NCI-H345 treated with DMSO at 0.1 percent for 48 hours (cell line): ENCODE measurements at regions not wholly inside any gene's neighbourhood (a gene's known extent, or its start where the extent isn't known, plus 50 kb on each side); places are given as distances from the start of the nearest gene placed in this dataset.
A peak's percentile ranks its signal among the peaks of the same experiment; 100 is the strongest.
"Not testable (repeated sequence)": the region's sequence is repeated elsewhere in the genome, so short reads cannot be mapped to it uniquely, and the experiment has no call there.

Source experiments
- DNase-seq: peaks from one replicate; lab custom pipeline; 2025; ENCODE audit not compliant: unreplicated experiment; lab: John Stamatoyannopoulos, UW

DNA sequence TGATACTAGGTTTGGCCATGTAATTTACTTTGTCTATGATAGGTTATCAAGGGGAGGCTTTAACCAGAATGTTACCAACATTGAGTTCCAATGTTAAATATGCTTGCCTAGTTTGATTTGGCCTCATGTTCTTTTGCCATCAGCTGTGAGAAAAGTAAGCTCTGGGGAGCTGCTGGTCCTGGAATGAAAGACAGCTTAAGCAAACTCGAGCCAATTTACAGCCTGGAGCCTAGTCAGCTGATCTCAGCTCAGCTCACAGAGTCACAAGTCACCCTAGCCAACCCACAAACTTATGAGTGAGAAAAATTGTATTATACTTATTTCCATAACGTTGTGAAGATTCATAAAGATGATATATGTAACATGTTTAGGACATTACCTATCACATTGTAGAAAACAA, 426.7 kb downstream of the RWDD3 start:
- no peak for DNase-seq

DNA sequence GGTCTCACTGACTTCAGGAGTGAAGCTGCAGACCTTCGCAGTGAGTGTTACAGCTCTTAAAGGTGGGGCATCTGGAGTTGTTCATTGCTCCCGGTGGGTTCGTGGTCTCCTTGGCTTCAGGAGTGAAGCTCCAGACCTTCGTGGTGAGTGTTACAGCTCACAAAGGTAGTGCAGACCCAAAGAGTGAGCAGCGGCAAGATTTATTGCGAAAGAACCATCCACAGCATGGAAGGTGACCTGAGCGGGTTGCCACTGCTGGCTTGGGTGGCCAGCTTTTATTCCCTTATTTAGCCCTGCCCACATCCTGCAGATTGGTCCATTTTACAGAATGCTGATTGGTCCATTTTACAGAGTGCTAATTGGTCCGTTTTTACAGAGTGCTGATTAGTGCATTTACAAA, 429.5 kb downstream of the RWDD3 start:
- not testable (repeated sequence) for DNase-seq

DNA sequence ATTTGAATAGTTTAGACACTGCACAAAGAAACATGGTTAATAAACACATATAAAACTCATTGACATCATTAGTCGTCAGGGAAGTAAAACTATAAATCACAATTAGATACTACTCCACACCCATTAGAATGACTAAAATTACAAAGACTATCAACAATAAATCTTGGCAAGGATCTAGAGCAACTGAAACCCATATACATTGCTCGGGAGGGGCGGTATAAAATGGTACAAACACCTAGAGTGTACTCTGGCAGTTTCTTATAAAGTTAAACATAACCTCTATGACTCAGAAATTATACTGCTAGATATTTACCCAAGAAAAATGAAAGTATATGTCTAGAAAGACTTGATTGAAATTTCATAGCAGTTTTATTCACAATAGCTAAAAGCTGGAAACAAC, 434.2 kb downstream of the RWDD3 start:
- no peak for DNase-seq

DNA sequence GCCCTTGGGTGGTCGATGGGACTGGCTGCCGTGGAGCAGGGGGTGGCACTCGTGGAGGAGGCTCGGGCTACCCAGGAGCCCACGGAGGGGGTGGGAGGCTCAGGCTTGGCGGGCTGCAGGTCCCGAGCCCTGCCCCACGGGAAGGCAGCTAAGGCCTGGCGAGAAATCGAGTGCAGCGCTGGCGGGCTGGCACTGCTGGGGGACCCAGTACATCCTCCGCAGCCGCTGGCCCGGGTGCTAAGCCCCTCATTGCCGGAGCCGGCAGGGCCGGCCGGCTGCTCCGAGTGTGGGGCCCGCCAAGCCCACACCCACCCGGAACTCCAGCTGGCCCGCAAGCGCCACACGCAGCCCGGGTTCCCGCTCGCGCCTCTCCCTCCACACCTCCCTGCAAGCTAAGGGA, 435.6 kb downstream of the RWDD3 start:
- DNase-seq, result not testable (repeated sequence)

DNA sequence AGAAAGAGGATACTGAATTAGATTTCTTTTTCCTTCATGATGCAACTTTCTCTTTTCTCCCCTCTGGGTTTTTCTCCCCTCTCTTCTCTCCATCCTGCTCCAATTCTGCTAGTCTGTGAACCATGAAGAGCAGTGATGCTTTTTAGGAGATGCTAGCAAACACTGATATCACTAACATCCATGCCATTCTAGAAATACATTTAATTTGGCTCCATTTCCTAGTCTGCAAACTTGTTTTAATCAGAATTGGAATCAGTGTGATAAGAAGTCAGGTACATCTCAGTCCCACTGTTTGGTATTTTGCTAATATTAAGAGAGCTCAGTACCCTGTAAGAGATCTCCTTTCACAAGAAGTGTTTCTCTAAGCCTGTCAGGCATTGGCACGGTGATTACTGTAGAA, 437.1 kb downstream of the RWDD3 start:
- no peak for DNase-seq

DNA sequence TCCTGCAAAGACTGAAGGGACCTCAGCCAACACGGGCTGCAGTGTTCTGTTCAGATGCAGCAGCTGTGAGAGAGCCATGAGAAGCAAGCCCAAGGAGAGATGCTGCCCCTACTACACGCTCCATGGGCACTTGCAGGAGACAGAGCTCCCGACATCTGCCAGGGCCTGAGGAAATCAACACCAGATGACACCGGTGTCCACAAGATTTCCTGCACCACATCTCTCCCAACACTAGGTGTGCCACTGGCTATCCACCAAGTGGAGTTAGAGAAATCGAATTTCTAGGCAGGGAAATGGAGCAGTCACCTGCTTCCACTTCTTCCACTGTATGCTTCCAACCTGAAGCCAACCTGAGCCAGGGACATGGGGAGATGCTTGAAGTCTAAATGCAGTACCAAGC, 445.3 kb downstream of the RWDD3 start:
- no peak for DNase-seq

DNA sequence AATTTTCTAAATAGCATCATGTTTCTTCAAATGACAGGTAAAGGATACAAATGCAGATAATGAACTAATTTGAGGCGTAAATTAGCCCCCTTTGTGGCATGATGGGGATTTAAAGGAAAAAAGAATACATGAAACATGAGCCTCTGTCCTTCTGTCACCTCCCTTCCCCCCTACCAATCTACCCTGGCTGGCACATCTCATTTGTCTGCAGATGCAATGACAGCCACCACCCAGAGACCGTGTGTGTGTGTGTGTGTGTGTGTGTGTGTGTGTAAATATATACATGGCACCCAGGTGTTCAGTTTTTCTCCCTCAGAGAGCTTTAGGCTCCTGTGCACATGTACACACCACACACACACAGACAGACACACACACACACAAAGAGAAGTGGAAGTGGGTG, 451.1 kb downstream of the RWDD3 start:
- no peak for DNase-seq

DNA sequence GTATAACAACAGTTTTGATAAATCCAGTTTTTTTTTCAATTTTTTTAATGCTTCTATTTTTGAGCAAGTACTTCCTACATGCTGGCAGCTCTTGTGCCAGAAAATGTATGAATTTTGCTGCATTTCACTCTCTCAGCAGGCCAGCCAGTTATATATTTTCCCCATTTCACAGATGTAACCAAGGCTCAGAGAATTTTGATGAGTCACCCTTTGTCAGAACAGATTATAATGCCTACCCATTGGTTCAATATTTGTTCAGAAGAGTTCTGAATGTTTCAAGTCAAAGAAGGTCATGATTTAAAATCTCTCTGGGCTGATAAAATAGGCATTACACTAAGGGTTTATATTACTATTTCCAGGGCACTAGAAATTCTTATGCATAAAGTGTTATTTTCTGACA, 452.2 kb downstream of the RWDD3 start:
- DNase-seq, result no peak

DNA sequence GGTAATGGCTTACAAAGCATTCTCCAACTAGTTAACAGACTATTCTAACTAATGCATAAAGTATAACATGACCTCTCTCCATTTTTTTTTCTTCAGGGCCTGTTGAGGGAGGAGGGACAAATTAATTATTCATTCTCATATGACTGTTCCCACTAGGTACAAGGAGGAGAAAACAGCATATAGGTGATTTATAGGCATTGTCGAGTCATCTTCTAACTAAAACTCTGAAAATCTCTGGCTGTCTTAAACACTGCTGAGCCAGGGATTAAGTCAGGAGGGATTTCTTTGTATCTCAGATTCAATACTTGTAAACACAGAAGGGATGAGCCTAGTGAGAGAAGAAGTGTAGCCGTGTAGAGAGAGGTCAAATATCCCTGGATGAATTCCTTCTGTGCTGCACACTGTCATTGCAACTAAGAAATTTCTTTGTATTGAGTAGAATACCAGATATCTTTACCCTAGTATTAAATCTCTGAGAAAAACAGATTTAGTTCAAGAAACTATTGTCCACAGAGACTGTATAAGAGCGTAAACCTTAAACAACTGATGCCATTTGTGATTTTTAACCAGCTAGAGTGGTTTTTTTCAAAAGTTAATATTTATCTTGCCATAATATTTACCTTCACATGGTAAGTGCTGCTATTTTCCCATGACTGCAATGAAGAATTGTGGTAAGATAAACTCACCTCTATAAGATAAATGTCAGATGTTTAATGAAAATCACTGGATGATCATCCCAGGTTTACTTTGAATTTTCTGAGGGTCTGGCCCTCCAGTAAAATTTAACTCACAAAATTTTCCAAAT, 465.3 kb downstream of the RWDD3 start:
- DNase-seq, result no peak

DNA sequence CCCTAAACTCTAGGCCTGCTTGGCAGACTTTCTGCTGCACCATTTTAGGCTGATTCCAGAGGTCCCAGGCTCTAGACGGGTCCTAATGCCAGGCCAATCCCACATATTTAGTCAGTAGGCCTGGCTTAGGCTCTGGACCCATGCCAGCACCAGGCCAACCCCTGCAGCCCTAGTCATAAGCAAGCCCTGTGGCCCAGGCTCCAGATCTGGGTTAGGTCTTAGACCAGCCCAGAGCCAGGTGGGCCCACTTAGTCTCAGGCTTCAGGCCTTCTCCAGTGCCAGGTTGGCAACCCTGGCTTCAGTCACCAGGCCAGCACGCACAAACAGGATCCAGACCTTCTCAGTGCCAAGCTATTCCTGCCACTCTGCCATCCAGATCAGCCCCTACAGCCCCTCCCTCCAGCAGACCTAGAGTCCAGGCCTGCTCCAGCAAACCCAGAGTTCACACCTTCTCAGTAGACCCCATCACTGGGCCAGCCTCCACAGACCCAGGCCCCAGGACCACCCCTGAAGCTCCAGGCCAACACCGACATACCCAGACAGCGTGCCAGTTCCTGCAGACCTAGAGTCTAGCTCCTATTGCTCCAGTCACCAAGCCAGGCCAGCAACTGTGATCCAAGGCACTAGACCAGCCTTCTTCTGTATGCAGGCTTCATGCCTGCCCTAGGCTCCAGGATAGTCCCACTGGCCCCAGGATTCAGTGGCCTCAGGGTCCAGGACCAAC, 467.6 kb downstream of the RWDD3 start:
- DNase-seq, result no peak

DNA sequence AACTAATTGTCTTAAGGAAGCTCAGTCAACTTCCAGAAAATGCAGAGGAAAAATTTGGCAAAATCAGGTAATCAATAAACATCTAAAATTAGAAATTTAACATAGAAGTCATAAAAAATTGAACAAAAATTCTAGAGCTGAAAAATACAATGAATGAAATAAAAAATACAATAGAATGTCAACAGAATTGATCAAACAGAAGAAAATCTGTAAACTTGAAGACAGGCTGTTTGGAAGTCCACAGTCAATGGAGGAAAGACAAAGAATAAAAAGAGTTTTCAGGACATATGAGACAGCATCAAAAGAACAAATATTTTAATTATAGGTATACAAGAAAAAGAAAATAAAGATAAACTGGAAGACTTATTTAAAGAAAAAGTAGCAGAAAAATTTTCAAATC, 469.0 kb downstream of the RWDD3 start:
- no peak for DNase-seq

DNA sequence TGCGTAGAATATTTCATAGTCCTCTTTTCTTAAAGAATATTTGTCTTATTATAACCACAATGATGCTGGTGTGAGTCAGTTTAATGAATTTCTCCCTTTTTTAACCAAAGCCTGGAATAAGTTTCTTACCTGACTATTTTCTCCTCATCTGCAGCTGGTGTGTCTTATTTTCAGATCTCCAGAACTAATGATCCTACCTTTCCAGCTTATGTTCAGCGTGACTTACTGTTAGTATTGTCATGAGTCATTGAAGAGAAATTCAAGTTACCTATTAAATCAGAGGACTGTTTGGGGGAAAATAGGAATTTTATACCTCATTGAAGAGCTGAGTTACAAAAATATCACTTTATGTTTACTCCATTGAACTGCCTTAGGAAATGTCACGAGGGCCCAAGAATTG, 482.1 kb downstream of the RWDD3 start:
- no peak for DNase-seq

DNA sequence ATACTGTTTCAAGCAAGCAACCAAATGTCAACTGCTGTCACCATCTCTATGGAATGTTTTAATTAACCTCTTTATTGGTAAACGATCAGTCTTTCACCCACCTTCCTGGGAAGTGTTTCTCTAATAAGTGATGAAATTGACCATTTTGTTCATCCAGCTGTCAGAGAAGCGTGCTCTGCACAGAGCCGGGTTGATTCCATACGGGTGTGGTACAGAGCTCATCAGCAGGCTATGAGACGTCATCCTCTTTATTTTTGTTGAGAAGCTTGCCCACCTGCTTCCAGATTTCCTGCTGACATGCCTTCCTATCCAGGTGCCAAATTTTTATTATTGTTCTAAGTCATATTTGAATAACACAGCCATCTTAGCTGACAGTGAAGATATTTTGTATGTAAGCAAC, 482.5 kb downstream of the RWDD3 start:
- no peak for DNase-seq

DNA sequence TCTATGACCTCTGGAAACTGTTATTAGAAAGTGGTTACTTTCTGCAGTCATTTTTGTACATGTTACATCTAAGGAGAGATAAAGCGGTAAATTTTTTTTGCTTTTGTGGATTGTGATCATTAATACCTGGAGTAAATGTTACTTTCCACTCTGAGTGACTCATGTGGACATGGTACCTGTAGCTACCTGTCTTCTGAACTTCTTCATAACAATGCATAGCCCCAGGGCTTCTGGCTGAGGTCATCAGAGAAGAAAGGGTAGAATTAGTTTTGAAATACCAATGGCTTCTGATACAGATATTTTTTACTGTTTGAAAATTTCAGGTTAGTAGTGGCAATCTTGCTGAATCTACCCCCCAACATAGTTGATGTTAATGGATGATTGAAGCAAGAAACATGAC, 489.3 kb downstream of the RWDD3 start:
- DNase-seq, result no peak

DNA sequence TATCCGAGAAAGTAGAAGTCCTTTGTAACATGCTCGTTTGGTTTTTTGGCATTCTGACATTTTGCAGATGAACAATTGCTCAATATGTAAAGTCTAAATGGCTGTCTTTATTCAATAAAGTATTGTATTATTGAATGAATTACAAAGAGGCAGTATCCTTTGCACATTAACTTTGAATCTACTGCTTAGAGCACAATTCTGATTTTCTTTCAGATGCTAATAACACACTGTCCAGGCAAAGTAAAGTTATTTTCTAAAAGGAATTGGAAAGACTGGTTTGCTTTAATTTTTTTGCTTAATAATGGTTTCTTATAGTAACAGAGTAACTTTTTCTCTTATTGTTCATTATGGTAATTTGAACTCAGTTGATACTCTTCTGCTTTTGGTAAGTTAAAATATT, 494.8 kb downstream of the RWDD3 start:
- no peak for DNase-seq

DNA sequence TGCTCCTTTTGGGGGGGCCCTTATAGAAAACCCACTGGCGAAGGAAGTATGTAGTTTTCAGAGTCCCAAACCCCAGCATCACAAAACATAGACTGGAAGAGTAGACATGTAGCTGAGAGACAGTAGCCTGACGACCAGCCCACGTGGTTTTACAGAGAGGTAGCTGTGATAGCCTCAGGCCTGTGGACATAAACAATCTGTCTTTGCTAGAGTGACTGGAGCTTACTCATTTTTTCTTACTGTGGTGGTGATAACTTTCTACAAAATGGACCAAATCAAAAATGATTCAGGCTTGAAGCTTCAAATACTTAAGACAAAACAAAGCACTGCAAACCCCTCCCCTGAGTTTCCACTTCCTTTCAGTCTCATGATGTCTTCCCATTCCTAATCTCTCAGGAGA, 497.0 kb downstream of the RWDD3 start:
- DNase-seq, result no peak

DNA sequence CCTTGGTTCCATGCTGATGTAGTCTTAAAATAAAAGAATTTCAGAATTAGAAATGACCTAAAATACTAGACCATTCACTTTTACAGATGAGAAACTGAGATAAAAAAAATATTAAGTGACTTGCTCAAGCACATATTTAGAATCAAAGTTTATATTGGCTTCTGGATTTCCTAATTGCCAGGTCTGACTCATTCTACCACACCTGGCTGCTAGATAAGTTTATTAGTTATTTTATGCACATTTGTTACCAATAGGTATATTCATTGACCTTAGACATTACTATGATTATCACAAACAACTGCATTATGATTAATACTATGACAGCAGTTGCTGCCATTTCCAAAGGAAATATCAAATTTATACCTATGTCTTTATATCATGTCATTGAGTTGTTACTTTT, 497.5 kb downstream of the RWDD3 start:
- no peak for DNase-seq

DNA sequence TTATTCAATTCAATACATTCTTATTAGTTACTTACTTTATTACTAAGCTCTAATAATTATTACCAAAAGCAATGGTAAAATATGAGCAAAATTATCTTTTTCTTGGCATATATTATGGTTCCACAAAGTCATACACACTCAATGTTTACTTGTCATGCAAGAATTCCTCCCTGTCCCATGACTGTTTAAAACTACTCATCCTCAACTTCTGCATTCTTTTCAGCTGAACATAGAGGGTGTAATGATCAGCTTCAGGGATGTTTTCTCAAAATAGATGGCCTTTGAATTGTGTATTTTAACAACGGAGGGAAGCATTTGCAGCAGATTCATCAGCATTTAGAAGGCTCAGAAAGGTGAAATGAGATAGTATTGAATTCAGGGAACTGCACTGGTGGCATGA, 499.0 kb downstream of the RWDD3 start:
- DNase-seq, result no peak

DNA sequence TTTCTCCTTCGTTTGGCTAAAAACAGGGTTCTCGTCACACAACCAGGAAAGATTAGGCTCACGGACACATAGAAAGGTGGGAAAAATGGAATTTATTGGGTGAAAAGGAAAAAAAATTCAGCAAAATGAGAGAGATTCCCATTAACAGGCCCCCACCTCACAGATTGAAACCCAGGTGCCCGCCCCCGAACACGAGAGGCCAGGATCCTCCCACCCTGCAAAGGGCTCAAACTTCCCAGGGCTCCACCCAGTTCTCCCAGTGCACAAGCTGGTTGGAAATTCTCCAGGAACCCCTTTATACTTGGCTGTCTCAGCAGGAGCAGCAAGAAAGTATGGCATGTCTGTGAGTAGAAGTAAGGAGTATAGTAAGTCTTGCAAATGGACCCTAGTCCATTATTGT, 499.7 kb downstream of the RWDD3 start:
- DNase-seq, result no peak

DNA sequence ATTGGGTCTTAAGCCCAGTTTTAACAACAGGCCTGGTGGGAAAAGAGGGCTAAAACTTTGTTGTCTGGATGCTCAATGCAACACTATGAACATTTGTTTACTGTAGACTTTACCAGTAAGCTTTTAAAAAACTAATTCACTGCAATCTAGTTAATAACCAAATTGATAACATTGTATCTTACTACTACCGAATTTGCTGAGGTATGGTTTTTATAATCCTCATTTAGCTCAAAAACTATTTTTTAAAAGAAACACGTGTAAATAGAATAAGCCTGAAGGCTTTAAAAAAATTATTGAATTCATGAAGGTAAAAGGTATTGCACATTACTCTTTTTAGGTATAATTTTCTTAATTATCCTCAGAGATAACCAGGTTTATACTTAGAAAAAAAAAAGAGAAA, 500.6 kb downstream of the RWDD3 start:
- no peak for DNase-seq

DNA sequence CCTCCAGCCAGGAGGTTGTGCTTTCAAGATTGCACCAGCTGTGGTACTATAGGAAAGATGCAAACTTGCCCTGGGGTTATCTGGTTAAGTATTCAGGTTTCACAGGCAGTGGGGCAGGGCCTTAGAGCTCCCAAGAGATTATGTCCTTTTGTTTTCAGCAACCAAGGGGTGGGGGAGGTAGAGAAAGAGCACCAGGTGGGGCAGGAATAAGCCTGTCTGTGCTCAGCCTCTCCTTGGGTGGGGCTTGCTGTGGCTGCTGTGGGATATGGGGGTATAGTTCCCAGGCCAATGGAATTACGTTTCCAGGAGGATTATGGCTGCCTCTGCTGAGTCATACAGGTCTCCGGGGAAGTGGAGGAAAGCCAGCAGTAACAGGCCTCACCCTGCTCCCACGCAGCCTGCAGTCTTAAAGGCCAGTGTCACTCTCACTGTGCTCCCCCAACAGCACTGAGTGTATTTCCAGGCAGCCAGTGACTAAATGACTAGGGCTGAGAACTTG, 508.6 kb downstream of the RWDD3 start:
- DNase-seq, result peak; percentile 86

DNA sequence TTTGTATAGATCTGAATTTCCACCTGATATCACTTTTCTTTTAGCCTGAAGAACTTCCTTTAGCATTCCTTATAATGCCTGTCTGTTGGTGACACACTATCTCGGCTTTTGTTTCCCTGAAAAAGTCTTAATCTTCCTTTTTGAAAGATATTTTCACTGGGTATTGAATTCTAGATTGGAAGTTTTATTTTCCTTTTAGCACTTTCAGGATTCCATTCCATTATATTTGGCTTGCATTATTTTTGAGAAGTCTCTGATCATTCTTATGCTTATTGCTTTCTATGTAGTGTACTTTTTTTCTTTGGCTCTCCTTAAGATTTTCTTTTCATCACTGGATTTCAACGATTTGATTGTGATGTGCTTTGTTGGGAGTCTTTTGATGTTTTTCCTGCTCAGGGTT, 510.7 kb downstream of the RWDD3 start:
- DNase-seq, result no peak
